NCI-H1092 (cell line): ENCODE measurements at regions not wholly inside any gene's neighbourhood (a gene's known extent, or its start where the extent isn't known, plus 50 kb on each side); places are given as distances from the start of the nearest gene placed in this dataset.

Experiments
- DNase-seq: peaks from one replicate; lab custom pipeline; 2025; lab: John Stamatoyannopoulos, UW

DNA sequence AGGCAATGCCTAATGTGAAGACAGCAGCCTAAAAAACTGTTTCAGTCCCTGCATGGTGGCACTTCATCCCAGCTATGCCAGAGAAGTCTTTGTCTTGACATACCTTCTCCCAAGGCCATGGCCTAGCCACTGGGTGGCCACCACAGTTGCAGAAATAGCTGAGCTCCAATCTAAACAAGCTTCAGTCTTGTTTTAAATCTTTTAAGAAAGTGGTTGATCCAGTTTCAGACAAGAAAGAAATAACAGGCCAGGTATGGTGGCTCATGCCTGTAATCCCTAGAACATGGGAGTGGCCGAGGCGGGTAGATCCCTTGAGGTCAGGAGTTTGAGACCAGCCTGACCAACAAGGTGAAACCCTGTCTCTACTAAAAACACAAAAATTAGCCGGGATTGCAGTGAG is 600.0 kb upstream of the PLXNA2 start:
- no peak for DNase-seq

- no peak for DNase-seq
These were observed 604.7 kb upstream of the PLXNA2 start for GRCh38 chr1:208848854-208849253.

DNA sequence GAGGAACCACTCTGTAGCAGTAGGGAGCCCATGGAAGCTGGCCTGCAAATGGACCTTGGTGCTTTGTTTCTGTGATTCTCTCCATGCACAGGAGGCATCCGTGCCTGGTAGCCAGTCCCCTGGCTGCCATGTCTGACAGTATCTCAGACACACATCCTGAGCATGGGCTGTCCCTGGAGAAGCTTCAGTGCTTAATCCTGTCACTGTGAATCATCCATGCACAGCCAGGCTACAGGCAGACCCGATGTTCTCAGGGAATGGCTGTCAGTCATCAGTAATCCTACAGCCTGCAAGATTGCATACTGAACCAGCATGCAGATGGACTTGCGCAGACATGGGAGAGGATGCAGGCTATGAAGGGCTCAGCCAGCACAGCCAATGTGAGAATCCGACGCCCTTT is 606.3 kb upstream of the PLXNA2 start:
- DNase-seq: no peak

- DNase-seq: no peak
These were observed 607.2 kb upstream of the PLXNA2 start for GRCh38 chr1:208851366-208851765.

DNA sequence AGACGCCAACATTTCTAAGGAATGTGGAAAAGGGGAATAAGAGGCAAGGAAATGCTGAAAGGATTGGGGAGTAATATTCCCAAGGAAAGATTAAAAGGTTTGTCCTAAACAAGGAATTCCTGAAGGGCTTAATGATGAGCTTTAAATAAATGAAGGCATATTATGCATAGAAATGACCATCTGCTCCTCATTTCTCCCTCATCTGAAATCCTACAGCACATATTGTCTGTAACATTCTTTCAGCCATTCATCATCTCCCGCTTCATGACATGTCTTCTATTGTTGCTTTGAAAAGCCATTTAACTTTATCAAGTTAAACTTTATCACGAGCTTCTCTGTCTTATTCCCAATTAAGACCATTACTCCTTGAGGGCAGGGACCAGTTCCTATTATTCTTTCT is 608.7 kb upstream of the PLXNA2 start:
- no peak for DNase-seq

GRCh38 chr1:208855403-208855802 is 611.2 kb upstream of the PLXNA2 start:
- DNase-seq: no peak

- no peak for DNase-seq
These were observed 613.3 kb upstream of the PLXNA2 start for GRCh38 chr1:208857465-208857864.

GRCh38 chr1:208858738-208859137 is 614.6 kb upstream of the PLXNA2 start:
- no peak for DNase-seq

DNA sequence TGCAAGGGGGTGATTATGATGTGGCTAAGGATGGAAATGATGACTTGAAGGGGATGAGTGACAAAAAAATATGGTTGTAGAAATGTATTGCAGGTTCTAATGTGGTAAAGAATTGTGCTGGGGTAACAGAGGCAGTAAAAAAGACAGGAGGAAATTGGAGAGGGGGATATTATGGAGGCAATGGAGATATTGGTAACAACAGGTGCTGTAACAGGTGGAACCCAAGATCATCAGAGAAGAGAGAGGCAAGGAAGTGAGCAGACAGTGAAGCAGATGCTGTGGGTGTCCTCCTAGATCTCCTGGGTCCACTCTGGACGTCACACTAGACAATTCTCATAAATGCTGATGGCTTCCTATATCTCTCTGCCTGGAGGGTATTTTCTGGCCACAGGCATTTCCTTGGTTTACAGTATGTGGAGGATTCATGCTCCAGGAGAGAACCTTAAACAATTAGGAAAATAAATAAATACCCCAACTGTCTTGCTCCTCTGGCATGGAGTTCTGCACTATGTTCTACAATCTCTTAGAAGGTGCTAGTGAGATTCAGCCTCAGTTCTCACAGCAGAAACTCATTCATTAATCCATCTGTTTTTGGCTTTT is 620.3 kb upstream of the PLXNA2 start:
- no peak for DNase-seq

DNA sequence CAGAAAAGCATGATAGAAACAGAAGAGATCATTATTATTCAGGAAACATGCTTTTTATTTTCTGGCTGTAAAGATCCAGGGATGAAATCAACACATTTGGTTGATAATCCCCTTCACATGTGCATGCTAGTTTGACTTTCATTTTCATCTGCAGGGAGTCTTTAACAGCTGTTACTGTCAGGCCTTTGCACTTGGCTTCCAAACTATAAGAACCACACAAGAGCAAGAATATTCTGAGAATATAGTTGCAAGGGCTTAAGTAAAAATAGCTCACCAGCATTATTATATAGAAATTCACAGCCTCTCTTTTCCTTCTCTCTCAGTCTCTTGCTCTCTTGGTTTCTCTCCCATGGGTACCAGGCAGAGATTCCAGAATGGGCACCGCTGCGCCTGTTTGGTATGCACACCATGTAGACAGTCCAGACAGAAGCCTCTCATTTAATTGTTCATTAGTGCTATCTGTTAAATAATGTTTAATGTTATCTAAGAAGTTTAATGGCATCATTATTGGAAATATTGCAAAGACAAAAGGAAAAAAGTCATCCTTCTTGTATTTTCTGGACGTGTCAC is 622.3 kb upstream of the PLXNA2 start:
- no peak for DNase-seq

- no peak for DNase-seq
These were observed 624.4 kb upstream of the PLXNA2 start for GRCh38 chr1:208868554-208868953.

- DNase-seq: no peak
These were observed 630.7 kb upstream of the PLXNA2 start for GRCh38 chr1:208874915-208875314.

GRCh38 chr1:208879022-208879421 is 634.8 kb upstream of the PLXNA2 start:
- DNase-seq: no peak

GRCh38 chr1:208880433-208881100 is 636.4 kb upstream of the PLXNA2 start:
- DNase-seq: no peak

GRCh38 chr1:208885060-208885459 is 640.9 kb upstream of the PLXNA2 start:
- no peak for DNase-seq

DNA sequence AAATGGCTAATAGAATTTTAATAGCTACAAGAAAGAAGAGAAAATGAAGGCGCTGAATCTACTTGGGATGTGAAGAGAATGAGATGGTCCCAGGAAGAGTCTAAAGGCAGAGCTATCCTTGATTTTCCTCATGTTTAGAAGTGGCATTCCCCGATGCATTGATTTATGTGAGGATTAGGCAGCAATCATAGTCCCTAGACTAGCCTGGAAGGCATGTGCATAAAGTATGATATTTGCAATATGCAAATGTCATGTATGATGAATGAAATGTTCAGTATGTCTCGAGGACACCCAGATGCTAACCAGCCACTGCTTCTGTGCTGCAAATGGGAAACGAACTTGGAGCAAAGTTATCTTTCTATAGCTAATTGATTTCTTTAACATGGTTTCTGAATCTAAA is 641.5 kb upstream of the PLXNA2 start:
- DNase-seq: no peak

GRCh38 chr1:208888376-208888775 is 644.2 kb upstream of the PLXNA2 start:
- no peak for DNase-seq

- DNase-seq: no peak
These were observed 648.0 kb upstream of the PLXNA2 start for GRCh38 chr1:208892147-208892546.

- no peak for DNase-seq
These were observed 649.1 kb upstream of the PLXNA2 start for GRCh38 chr1:208893251-208893650.

DNA sequence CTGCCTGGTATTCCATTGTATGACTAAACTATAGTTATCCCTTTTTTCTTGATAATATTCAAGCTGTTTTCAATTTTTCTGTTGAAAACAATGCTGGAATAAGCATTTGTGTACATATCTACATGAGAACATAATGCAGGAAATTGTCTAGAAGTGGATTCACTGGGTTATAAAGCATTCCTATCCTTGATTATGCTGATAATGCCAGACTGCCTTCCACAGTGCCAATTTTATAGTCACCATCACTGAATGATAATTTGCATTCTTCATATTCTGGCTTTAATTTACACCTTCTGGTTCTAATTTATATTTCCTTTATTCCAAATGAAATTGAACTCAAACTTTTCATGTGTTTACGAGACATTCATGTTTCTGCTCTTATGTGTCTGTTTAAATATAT is 651.0 kb upstream of the PLXNA2 start:
- no peak for DNase-seq

DNA sequence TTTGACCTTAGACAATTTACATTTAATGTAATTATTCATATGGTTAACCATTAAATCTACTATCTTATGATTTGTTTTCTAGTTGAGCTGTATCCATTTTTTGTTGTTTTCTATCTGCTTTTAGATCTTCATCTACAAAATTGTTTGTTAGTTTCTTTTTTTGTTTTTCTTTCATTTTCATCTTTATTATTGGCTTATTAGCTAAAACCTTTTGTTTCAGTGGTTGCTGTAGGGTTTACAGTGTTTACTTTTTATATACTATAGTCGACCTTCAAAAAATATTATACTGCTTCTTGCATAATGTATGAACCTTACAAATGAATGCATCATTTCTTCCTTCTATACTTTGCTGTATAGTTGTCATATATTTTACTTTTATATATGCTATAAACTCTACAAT is 651.6 kb upstream of the PLXNA2 start:
- no peak for DNase-seq

GRCh38 chr1:208896768-208897167 is 652.6 kb upstream of the PLXNA2 start:
- DNase-seq: no peak

GRCh38 chr1:208899438-208899837 is 655.3 kb upstream of the PLXNA2 start:
- DNase-seq: no peak
